HEK293T (cell line): ENCODE measurements at regions not wholly inside any gene's neighbourhood (a gene's known extent, or its start where the extent isn't known, plus 50 kb on each side); places are given as distances from the start of the nearest gene placed in this dataset.

ENCODE experiments used
- CTCF ChIA-PET: fragments of 350-600 bp; formaldehyde crosslinking; extraction: SDS; loops from one replicate; lab custom pipeline; 2021; ENCODE audit warnings: antibody characterized with exemption, inconsistent platforms; lab: Yijun Ruan, JAX
- POLR2A ChIA-PET: fragments of 350-600 bp; formaldehyde crosslinking; extraction: SDS; loops from one replicate; lab custom pipeline; 2020; ENCODE audit warnings: antibody characterized with exemption, inconsistent platforms; lab: Yijun Ruan, JAX
- DNase-seq: peaks from one replicate; pipeline ENCODE4 v3.0.0; 2012; ENCODE audit warnings: mixed read lengths; ENCODE audit errors: extremely low spot score
- ARNT ChIP-seq: fragments of 450-650 bp; IDR thresholded peaks from 2 replicates; pipeline ENCODE4 v1.6.1; 2017; ENCODE audit warnings: mild to moderate bottlenecking
- BHLHE40 ChIP-seq: fragments of 450-650 bp; IDR thresholded peaks from 2 replicates; pipeline ENCODE4 v1.6.1; 2016; ENCODE audit warnings: mild to moderate bottlenecking, moderate library complexity, borderline replicate concordance
- CTBP1 ChIP-seq: fragments of 450-650 bp; IDR thresholded peaks from 2 replicates; pipeline ENCODE4 v1.6.1; 2016; ENCODE audit warnings: borderline replicate concordance
- ELF4 ChIP-seq: fragments of 450-650 bp; IDR thresholded peaks from 2 replicates; pipeline ENCODE4 v1.6.1; 2017; ENCODE audit warnings: antibody characterized with exemption
- FOXA1 ChIP-seq: fragments of 450-650 bp; IDR thresholded peaks from 2 replicates; pipeline ENCODE4 v1.6.1; 2016; ENCODE audit warnings: mild to moderate bottlenecking
- FOXK2 ChIP-seq: fragments of 450-650 bp; IDR thresholded peaks from 2 replicates; pipeline ENCODE4 v1.6.1; 2016; ENCODE audit warnings: mild to moderate bottlenecking
- FOXM1 ChIP-seq: fragments of 450-650 bp; IDR thresholded peaks from 2 replicates; pipeline ENCODE4 v1.6.1; 2017; ENCODE audit warnings: mild to moderate bottlenecking, borderline replicate concordance
- HDGF ChIP-seq: fragments of 450-650 bp; IDR thresholded peaks from 2 replicates; pipeline ENCODE4 v1.6.1; 2017; ENCODE audit warnings: antibody characterized with exemption, borderline replicate concordance
- L3MBTL2 ChIP-seq: fragments of 450-650 bp; conservative IDR thresholded peaks from 2 replicates; pipeline ENCODE4 v1.6.1; 2016; ENCODE audit warnings: mild to moderate bottlenecking
- LEF1 ChIP-seq: fragments of 450-650 bp; IDR thresholded peaks from 2 replicates; pipeline ENCODE4 v1.6.1; 2017; ENCODE audit warnings: mild to moderate bottlenecking, borderline replicate concordance
- NFRKB ChIP-seq: fragments of 450-650 bp; IDR thresholded peaks from 2 replicates; pipeline ENCODE4 v1.6.1; 2016; ENCODE audit warnings: mild to moderate bottlenecking, moderate library complexity
- SP1 ChIP-seq: fragments of 450-650 bp; IDR thresholded peaks from 2 replicates; pipeline ENCODE4 v1.6.1; 2017
- SUZ12 ChIP-seq: fragments of 450-650 bp; IDR thresholded peaks from 2 replicates; pipeline ENCODE4 v1.6.1; 2016; ENCODE audit warnings: mild to moderate bottlenecking
- TARDBP ChIP-seq: fragments of 450-650 bp; IDR thresholded peaks from 2 replicates; pipeline ENCODE4 v1.6.1; 2016
- ZNF384 ChIP-seq: fragments of 450-650 bp; IDR thresholded peaks from 2 replicates; pipeline ENCODE4 v1.6.1; 2016
- TF ChIP-seq, protein P1 (sequence below): fragments of 450-650 bp; IDR thresholded peaks from 2 replicates; pipeline ENCODE4 v1.6.1; 2016

DNA sequence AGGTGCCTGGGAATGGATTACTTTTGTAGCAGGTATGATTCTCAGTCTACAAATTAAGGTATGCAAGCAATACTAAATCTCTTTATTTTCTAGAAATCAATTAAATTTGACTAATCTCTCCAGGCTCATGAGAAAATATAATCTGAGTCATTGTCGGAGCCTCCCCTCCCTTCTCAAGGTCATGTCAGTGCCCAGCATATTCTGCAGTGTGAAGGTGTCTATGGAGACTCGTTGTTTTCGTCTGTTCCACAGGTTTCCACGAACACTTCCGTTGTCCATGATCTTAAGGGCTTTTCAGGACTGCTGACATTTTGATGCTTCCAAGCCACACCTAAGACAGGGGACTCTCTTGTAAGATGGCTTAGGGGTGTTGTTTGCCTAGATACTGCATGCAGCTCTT is 56.6 kb upstream of the SCOC start:
- POLR2A ChIA-PET = no interaction called here
- CTCF ChIA-PET = no interaction called here
- DNase-seq = no peak
- TF ChIP-seq ELF4 (no peak), ZNF384 (no peak), BHLHE40 (no peak), FOXK2 (no peak), FOXA1 (no peak), TARDBP (no peak), HDGF (no peak)

GRCh38 chr4:140315970-140316369 is 57.5 kb upstream of the SCOC start:
- CTCF ChIA-PET = interaction anchor here (0.6 kb wide), 1 partner anchor 303 kb away, joined by 4 read pairs; no protein-coding TSS in a partner anchor
- POLR2A ChIA-PET = no interaction called here
- TF ChIP-seq FOXM1 = no peak
- no peak for TF ChIP-seq L3MBTL2
- TF ChIP-seq BHLHE40 = no peak
- no peak for TF ChIP-seq FOXA1
- TF ChIP-seq CTBP1 = no peak
- no peak for DNase-seq

GRCh38 chr4:140315438-140315837 is 58.0 kb upstream of the SCOC start:
- CTCF ChIA-PET = interaction anchor here (0.6 kb wide), 1 partner anchor 303 kb away, joined by 4 read pairs; no protein-coding TSS in a partner anchor
- POLR2A ChIA-PET = no interaction called here
- DNase-seq = no peak
- no peak for TF ChIP-seq TARDBP
- no peak for TF ChIP-seq L3MBTL2
- no peak for TF ChIP-seq ARNT
- no peak for TF ChIP-seq ZNF384
- TF ChIP-seq FOXA1 = no peak
- TF ChIP-seq BHLHE40 = no peak
- TF ChIP-seq SP1 = no peak
- no peak for TF ChIP-seq FOXK2
- no peak for TF ChIP-seq ELF4
- no peak for TF ChIP-seq LEF1
- TF ChIP-seq, protein P1, sequence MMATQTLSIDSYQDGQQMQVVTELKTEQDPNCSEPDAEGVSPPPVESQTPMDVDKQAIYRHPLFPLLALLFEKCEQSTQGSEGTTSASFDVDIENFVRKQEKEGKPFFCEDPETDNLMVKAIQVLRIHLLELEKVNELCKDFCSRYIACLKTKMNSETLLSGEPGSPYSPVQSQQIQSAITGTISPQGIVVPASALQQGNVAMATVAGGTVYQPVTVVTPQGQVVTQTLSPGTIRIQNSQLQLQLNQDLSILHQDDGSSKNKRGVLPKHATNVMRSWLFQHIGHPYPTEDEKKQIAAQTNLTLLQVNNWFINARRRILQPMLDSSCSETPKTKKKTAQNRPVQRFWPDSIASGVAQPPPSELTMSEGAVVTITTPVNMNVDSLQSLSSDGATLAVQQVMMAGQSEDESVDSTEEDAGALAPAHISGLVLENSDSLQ = no peak
- no peak for TF ChIP-seq HDGF
- TF ChIP-seq CTBP1 = no peak
- no peak for TF ChIP-seq NFRKB
- no peak for TF ChIP-seq SUZ12

GRCh38 chr4:140315019-140315418 is 58.4 kb upstream of the SCOC start:
- TF ChIP-seq SUZ12 (no peak), LEF1 (no peak), BHLHE40 (no peak), NFRKB (no peak), CTBP1 (no peak), FOXM1 (no peak), SP1 (no peak), ELF4 (no peak), HDGF (no peak), ARNT (no peak)
- TF ChIP-seq, protein P1 = no peak
- ChIA-PET POLR2A (no interaction called here), CTCF (no interaction called here)
- no peak for DNase-seq

DNA sequence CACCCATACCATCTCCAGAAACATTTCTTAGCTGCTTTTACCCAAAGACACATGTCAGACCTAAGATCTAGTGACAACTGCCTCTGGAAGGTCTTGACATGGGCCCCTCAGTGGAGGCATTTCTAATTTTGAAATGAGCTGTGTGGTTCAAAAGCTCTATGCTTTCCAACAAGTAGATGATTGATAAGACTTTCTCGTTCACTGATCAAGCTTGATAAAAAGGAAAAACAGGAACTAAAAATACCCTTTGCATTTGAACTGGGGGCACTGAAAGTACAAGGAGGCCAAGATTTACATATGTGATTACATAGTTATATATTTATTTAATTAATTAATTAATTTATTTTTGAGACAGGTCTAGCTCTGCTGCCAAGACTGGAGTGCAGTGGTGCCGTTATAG is 61.3 kb upstream of the SCOC start:
- CTCF ChIA-PET = interaction anchor here (0.6 to 0.7 kb wide), 2 partner anchors 300 to 1204 kb away, joined by 3 read pairs; no protein-coding TSS in a partner anchor
- POLR2A ChIA-PET = no interaction called here
- DNase-seq = no peak
- TF ChIP-seq ARNT = no peak

- CTCF ChIA-PET = interaction anchor here (0.7 to 2.0 kb wide), 2 partner anchors 16 to 299 kb away, joined by 3 to 6 read pairs; no protein-coding TSS in a partner anchor
- TF ChIP-seq TARDBP (no peak), CTBP1 (no peak), SUZ12 (no peak), FOXK2 (no peak), ELF4 (no peak), FOXA1 (no peak), ZNF384 (no peak), ARNT (no peak), L3MBTL2 (no peak), NFRKB (no peak), SP1 (no peak), BHLHE40 (no peak)
- TF ChIP-seq, protein P1 = no peak
- no peak for DNase-seq
- POLR2A ChIA-PET = no interaction called here
Measured at GRCh38 chr4:140311257-140311835, 62.1 kb upstream of the SCOC start.
